ENCODE measurements at regions not wholly inside any gene's neighbourhood (a gene's known extent, or its start where the extent isn't known, plus 50 kb on each side); places are given as distances from the start of the nearest gene placed in this dataset.

GRCh38 chr1:47572731-47573430 lies 135.0 kb downstream of the FOXD2 start:
- no peak for TF ChIP-seq CTCF (IDR thresholded peaks at IDR 0.05)

GRCh38 chr1:47574451-47575165 lies 136.8 kb downstream of the FOXD2 start:
- Mint-ChIP-seq H3K4me1 (ENCODE audit: low read depth) (peaks cover 15% of the 10 kb centered on the region), H3K36me3 (ENCODE audit: low read depth) (no peaks in the 10 kb centered on the region), H3K27ac (ENCODE audit: unreplicated experiment) (no peak overlapping the region), H3K27me3 (ENCODE audit: low read depth) (peaks cover 7% of the 10 kb centered on the region), H3K4me3 (ENCODE audit: unreplicated experiment) (no peak overlapping the region), H3K9me3 (ENCODE audit: low read depth) (no peaks in the 10 kb centered on the region)
- no peak for TF ChIP-seq CTCF (IDR thresholded peaks at IDR 0.05)
- no peak for DNase-seq (ENCODE audit: low spot score)

More at GRCh38 chr1:47572731-47573430, 135.0 kb downstream of the FOXD2 start:
- Mint-ChIP-seq H3K27ac (ENCODE audit: unreplicated experiment) (no peak overlapping the region), H3K27me3 (ENCODE audit: low read depth) (peaks cover 4% of the 10 kb centered on the region), H3K36me3 (ENCODE audit: low read depth) (no peaks in the 10 kb centered on the region), H3K4me3 (ENCODE audit: unreplicated experiment) (no peak overlapping the region), H3K9me3 (ENCODE audit: low read depth) (no peaks in the 10 kb centered on the region), H3K4me1 (ENCODE audit: low read depth) (peaks cover 15% of the 10 kb centered on the region)
- DNase-seq (ENCODE audit: low spot score), result no peak

- Mint-ChIP-seq H3K27me3 (ENCODE audit: low read depth) (peaks cover 11% of the 10 kb centered on the region), H3K9me3 (ENCODE audit: low read depth) (no peaks in the 10 kb centered on the region), H3K4me1 (ENCODE audit: low read depth) (peaks cover 9% of the 10 kb centered on the region), H3K36me3 (ENCODE audit: low read depth) (no peaks in the 10 kb centered on the region), H3K4me3 (ENCODE audit: unreplicated experiment) (no peak overlapping the region), H3K27ac (ENCODE audit: unreplicated experiment) (no peak overlapping the region)
- no peak for TF ChIP-seq CTCF (IDR thresholded peaks at IDR 0.05)
- DNase-seq (ENCODE audit: low spot score), result no peak
These were observed 138.3 kb downstream of the FOXD2 start for GRCh38 chr1:47575855-47576757.

- H3K27ac Mint-ChIP-seq (ENCODE audit: unreplicated experiment), result no peak overlapping the region
- no peak for DNase-seq (ENCODE audit: low spot score)
- TF ChIP-seq CTCF (IDR thresholded peaks at IDR 0.05), result no peak
- no peak overlapping the region for H3K4me3 Mint-ChIP-seq (ENCODE audit: unreplicated experiment)
- peaks cover 12% of the 10 kb centered on the region for H3K27me3 Mint-ChIP-seq (ENCODE audit: low read depth)
- no peaks in the 10 kb centered on the region for H3K36me3 Mint-ChIP-seq (ENCODE audit: low read depth)
- H3K4me1 Mint-ChIP-seq (ENCODE audit: low read depth), result peaks cover 9% of the 10 kb centered on the region
- no peaks in the 10 kb centered on the region for H3K9me3 Mint-ChIP-seq (ENCODE audit: low read depth)
These were observed 138.9 kb downstream of the FOXD2 start for GRCh38 chr1:47576758-47577115.

All from chondrocyte (in vitro differentiated cells).